Pancreas (tissue), 10 donors: ENCODE measurements at regions not wholly inside any gene's neighbourhood (a gene's known extent, or its start where the extent isn't known, plus 50 kb on each side); places are given as distances from the start of the nearest gene placed in this dataset.
"Not testable (repeated sequence)": the region's sequence is repeated elsewhere in the genome, so short reads cannot be mapped to it uniquely, and the experiment has no call there.

Source experiments
- ATAC-seq, 4 donors: fragments of 200-7000 bp; cut with Tn5 transposase; one replicate each; pipeline versions ENCODE4 v1.8.0 to v1.9.1; 2020; ENCODE audit warnings: mild to moderate bottlenecking in 4 of 4, moderate library complexity in 4 of 4
- DNase-seq, 6 donors: peaks; one replicate each; pipeline ENCODE4 v3.0.0-alpha.2; 2020
- FAIRE-seq: peaks from 2 replicates; lab custom pipeline; 2012; peaks lifted over from hg19 to GRCh38; lab: Jason Lieb, UNC
- H3K27ac ChIP-seq, 4 donors: fragments of 200-600 bp; sonication (generic); 1 replicate in 3 of 4; 2 replicates in 1 of 4; pipeline versions ENCODE4 v1.5.0 to v1.8.0; 2020
- H3K27me3 ChIP-seq, 4 donors: fragments of 200-600 bp; one replicate each; pipeline ENCODE4 v1.8.0; 2021
- H3K36me3 ChIP-seq, 3 donors: fragments of 200-600 bp; sonication (generic) in 1 of 3; one replicate each; pipeline versions ENCODE4 v1.5.0 to v1.8.0; 2020 to 2021
- H3K4me1 ChIP-seq, 3 donors: fragments of 200-600 bp; one replicate each; pipeline ENCODE4 v1.8.0; 2021
- H3K4me3 ChIP-seq, 4 donors: fragments of 200-600 bp; sonication (generic) in 2 of 4; one replicate each; pipeline versions ENCODE4 v1.5.0 to v1.8.0; 2020 to 2021
- H3K9me3 ChIP-seq, 4 donors: fragments of 200-600 bp; one replicate each; pipeline ENCODE4 v1.8.0; 2021
- WGBS, 2 donors: extraction: QIAGEN DNeasy Blood & Tissue Kit; methylation state at CpG; one replicate each; pipeline ENCODE4 v1.1.7; 2013; 5-methylcytosine and 5-hydroxymethylcytosine counted together
- intact Hi-C, 3 donors: fragments of 100-400 bp; cut with DNase I; formaldehyde crosslinking; loops; one replicate each; pipeline versions ENCODE4 v1.11.1 to v1.14.2; 2022
- TF ChIP-seq, protein P1 (sequence below), 4 donors: fragments of 200-600 bp; sonication (generic) in 3 of 4; IDR thresholded peaks; one replicate each; pipeline versions ENCODE4 v1.5.0 to v1.8.0; 2021; ENCODE audit warnings: antibody characterized with exemption in 4 of 4
- donor health status: healthy with polysubstance abuse.
- donor health status: DM: no; HTN: no; CAD: no; lungs with moderate emphysema.
- donor health status: DM: no; HTN: no; CAD: no.
- donor health status: control.
- donor health status: control.
- donor health status: Bipolar disorder and iron deficiency.
- donor health status: DM: yes; HTN: yes; CAD: no.
- donor health status: DM: no; HTN: no; CAD: no.
- donor health status: DM: no; HTN: no; CAD: no.
- donor health status: DM: yes; HTN: yes; CAD: no.

DNA sequence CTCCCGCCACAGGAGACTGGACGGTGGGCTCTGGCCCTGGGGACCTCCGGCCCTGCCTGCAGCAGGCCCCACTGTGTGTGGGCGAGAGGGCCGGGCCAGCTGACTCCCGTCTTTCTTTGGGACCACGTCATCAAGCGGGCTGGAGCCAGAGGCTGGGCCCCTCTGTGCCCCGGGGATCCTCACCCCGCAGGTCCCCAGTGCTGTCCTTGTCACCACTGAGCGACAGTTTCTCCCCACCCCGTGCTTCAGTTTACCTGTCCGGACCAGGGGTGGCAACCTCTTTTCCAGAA, 181.9 kb upstream of the ZNF469 start:
- Histone ChIP-seq H3K4me3 (no peak overlapping the region), H3K36me3 (no peaks in the 10 kb centered on the region), H3K9me3 (no peaks in the 10 kb centered on the region), H3K27me3 (no peaks in the 10 kb centered on the region), H3K27ac (no peak overlapping the region), H3K4me1 (no peaks in the 10 kb centered on the region)
- ATAC-seq: no peak
- DNase-seq: no peak
- intact Hi-C loops: no loop called here
- FAIRE-seq: no peak
- WGBS, 2 donors: 70 to 74% methylated on average over 10 to 13 of the region's 13 CpGs
- TF ChIP-seq, protein P1, sequence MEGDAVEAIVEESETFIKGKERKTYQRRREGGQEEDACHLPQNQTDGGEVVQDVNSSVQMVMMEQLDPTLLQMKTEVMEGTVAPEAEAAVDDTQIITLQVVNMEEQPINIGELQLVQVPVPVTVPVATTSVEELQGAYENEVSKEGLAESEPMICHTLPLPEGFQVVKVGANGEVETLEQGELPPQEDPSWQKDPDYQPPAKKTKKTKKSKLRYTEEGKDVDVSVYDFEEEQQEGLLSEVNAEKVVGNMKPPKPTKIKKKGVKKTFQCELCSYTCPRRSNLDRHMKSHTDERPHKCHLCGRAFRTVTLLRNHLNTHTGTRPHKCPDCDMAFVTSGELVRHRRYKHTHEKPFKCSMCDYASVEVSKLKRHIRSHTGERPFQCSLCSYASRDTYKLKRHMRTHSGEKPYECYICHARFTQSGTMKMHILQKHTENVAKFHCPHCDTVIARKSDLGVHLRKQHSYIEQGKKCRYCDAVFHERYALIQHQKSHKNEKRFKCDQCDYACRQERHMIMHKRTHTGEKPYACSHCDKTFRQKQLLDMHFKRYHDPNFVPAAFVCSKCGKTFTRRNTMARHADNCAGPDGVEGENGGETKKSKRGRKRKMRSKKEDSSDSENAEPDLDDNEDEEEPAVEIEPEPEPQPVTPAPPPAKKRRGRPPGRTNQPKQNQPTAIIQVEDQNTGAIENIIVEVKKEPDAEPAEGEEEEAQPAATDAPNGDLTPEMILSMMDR (IDR thresholded peaks at IDR 0.05): no peak

DNA sequence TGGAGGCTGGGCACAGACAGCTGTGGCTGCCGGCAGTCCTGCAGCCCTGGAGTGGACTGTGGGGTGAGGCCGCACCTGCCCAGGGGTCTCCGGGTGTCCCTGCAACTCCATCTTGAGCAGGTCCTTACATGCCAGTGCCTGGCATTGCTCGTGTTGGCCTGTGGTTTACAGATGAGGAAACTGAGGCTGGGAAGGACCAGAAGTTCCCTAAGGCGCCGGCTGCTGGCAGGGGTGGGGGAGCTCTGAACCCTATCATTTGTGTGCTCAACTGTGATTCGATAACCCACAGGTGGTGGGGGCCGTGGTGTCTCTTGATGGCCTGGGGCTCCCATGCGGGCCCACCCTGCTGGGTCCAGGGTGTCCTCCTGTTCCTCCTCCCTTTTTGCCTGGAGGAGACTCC, 181.1 kb upstream of the ZNF469 start:
- H3K4me1 ChIP-seq, ATAC-seq, H3K27me3 ChIP-seq, H3K27ac ChIP-seq, H3K9me3 ChIP-seq, intact Hi-C loops, H3K4me3 ChIP-seq, DNase-seq, FAIRE-seq, H3K36me3 ChIP-seq: not testable (repeated sequence)
- WGBS, 2 donors: 62 to 74% methylated on average over 7 to 9 of the region's 9 CpGs

DNA sequence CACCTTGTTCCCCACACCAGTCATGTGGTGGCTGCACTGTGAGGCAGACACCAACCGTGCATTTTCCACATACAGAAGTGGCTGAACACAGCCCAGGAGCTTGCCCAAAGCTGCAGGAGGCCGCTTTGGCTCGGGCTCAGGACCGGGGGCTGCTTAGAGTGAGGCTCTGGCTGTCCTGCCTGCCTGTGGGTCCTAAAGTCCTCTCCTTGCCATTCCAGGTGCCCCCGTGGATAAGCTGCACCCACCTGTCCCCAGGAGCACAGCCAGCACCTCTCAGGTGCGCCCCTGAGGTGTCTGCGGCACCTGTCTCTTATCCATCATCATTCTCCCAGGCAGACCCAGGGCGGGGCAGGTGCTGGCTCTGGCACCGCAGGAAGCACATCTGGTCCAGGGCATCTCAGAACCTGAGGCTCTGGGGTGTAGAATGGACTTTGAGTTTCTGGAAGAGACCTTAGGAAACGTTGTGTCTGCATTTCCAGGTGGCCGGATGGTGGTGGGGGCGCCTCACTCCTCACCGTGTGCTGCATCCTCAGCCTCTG, 180.5 kb upstream of the ZNF469 start:
- Histone ChIP-seq H3K27ac (no peak overlapping the region), H3K4me1 (no peaks in the 10 kb centered on the region), H3K36me3 (no peaks in the 10 kb centered on the region), H3K4me3 (no peak overlapping the region), H3K9me3 (no peaks in the 10 kb centered on the region), H3K27me3 (no peaks in the 10 kb centered on the region)
- WGBS, 2 donors: 57 to 67% methylated on average over 13 of the region's 13 CpGs
- TF ChIP-seq, protein P1 (IDR thresholded peaks at IDR 0.05): no peak
- intact Hi-C loops: no loop called here
- ATAC-seq (no peak), DNase-seq (no peak), FAIRE-seq (no peak)

GRCh38 chr16:88202856-88203681, 179.7 kb upstream of the ZNF469 start:
- H3K27ac ChIP-seq, DNase-seq, H3K4me3 ChIP-seq, H3K36me3 ChIP-seq, intact Hi-C loops, H3K4me1 ChIP-seq, ATAC-seq, H3K9me3 ChIP-seq, H3K27me3 ChIP-seq, FAIRE-seq: not testable (repeated sequence)
- WGBS, 2 donors: 69 to 79% methylated on average over 32 to 37 of the region's 37 CpGs

GRCh38 chr16:88204131-88205110, 178.3 kb upstream of the ZNF469 start:
- WGBS, 2 donors: 72 to 76% methylated on average over 33 to 37 of the region's 37 CpGs
- ATAC-seq, intact Hi-C loops, H3K9me3 ChIP-seq, H3K4me1 ChIP-seq, FAIRE-seq, H3K36me3 ChIP-seq, H3K4me3 ChIP-seq, H3K27ac ChIP-seq, H3K27me3 ChIP-seq: not testable (repeated sequence)
- DNase-seq: peak in 1 of 6 donors; percentile 18

DNA sequence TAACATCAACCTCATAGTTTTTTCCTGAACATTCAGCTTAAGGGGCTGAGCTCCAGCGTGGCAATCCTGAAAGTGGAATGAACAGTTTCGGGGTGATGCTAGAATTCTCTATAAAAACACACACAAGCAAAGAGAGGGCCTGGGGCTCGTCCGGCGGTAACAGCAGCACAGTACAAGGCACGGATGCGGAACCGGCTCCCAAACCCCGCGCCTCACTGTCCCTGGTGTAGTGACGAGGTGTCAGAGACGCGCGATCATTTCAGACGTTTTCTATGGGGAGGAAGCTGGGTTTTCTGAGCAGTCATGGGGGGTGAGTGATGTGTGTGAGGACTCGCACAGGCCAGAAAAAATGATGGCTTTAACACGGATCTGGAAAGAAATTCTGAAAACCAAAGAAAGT, 177.3 kb upstream of the ZNF469 start:
- H3K27me3 ChIP-seq, H3K4me1 ChIP-seq, H3K36me3 ChIP-seq, FAIRE-seq, H3K4me3 ChIP-seq, ATAC-seq, H3K27ac ChIP-seq, intact Hi-C loops, H3K9me3 ChIP-seq: not testable (repeated sequence)
- 79 to 88% methylated on average over 17 of the region's 17 CpGs for WGBS, 2 donors
- DNase-seq: peak in 1 of 6 donors; percentile 27

DNA sequence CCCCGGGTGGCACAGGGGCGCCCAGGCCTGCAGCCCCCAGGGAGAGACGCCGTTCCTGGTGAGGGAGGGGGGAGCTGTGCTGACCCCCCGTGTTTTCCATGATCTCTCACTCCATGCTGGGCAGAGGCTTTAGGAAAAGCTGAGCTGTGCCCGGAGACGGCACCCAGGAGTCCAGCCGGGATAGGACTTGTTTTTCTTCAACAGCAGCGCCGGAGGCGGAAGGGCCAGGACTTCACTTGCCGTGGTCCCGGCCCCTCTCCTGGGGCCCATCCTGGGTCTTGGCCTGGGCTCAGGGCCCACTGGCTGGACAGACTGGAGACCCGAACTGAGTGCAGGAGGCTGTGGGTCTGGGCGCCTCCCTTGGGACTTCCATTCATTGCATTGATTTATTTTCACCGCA, 176.8 kb upstream of the ZNF469 start:
- H3K36me3 ChIP-seq, FAIRE-seq, H3K4me3 ChIP-seq, H3K9me3 ChIP-seq, DNase-seq, H3K27ac ChIP-seq, H3K4me1 ChIP-seq, H3K27me3 ChIP-seq, ATAC-seq, intact Hi-C loops: not testable (repeated sequence)
- WGBS, 2 donors: 72 to 74% methylated on average over 11 to 14 of the region's 16 CpGs

GRCh38 chr16:88206516-88206915, 176.2 kb upstream of the ZNF469 start:
- ATAC-seq, H3K4me3 ChIP-seq, FAIRE-seq, H3K27me3 ChIP-seq, H3K4me1 ChIP-seq, H3K9me3 ChIP-seq, H3K36me3 ChIP-seq, intact Hi-C loops, H3K27ac ChIP-seq: not testable (repeated sequence)
- 71 to 77% methylated on average over 8 to 12 of the region's 22 CpGs for WGBS, 2 donors
- DNase-seq: peak in 1 of 6 donors; percentile 17
